HepG2 (cell line): ENCODE measurements at regions not wholly inside any gene's neighbourhood (a gene's known extent, or its start where the extent isn't known, plus 50 kb on each side); places are given as distances from the start of the nearest gene placed in this dataset.
A peak's percentile ranks its signal among the peaks of the same experiment; 100 is the strongest.

Source experiments
- ATAC-seq: fragments of 200-7000 bp; cut with Tn5 transposase; 3 replicates; pipeline ENCODE4 v1.9.1; 2020; ENCODE audit warnings: mild to moderate bottlenecking, moderate library complexity
- BruUV-seq: library from RNA; stranded (reverse); fragments of 400-500 nt; replicated peaks from 2 replicates; lab custom pipeline; 2021; lab: Mats Ljungman, UMichigan
- CTCF ChIA-PET: fragments of 300-600 bp; formaldehyde crosslinking; extraction: SDS; loops from one replicate; lab custom pipeline; 2021; ENCODE audit warnings: low total read pairs, inconsistent platforms, low intra/inter-chr PET ratio; lab: Yijun Ruan, JAX
- POLR2A ChIA-PET: fragments of 350-600 bp; sonication (Branson Sonifier 250); formaldehyde crosslinking; loops from one replicate; lab custom pipeline; 2020; ENCODE audit warnings: antibody characterized with exemption, inconsistent platforms; lab: Yijun Ruan, JAX
- DNase-seq: peaks from one replicate; pipeline ENCODE4 v3.0.0-alpha.2; 2015; ENCODE audit warnings: low spot score
- FAIRE-seq: peaks from 3 replicates; lab custom pipeline; 2011; peaks lifted over from hg19 to GRCh38; lab: Jason Lieb, UNC
- H2AFZ ChIP-seq: one replicate; pipeline ENCODE4 v1.6.1; 2011; ENCODE audit warnings: low read length, inconsistent platforms
- H3K27ac ChIP-seq: fragments of 300-600 bp; 3 replicates; pipeline ENCODE4 v1.8.0; 2011; ENCODE audit warnings: mixed run types, mild to moderate bottlenecking, mixed read lengths, low read length, inconsistent platforms; ENCODE audit not compliant: insufficient read depth; ENCODE audit errors: extremely low read length
- H3K27me3 ChIP-seq, 2 experiments: fragments of 200-600 bp in 1 of 2; 2 replicates in 1 of 2; 3 replicates in 1 of 2; pipeline versions ENCODE4 v1.6.0 to v1.8.0; 2011; ENCODE audit warnings: low read length in 2 of 2, mild to moderate bottlenecking in 2 of 2, moderate library complexity in 2 of 2, inconsistent platforms in 1 of 2; ENCODE audit not compliant: insufficient read depth in 2 of 2, control insufficient read depth in 1 of 2
- H3K36me3 ChIP-seq, 2 experiments: fragments of 200-600 bp in 1 of 2; replicated peaks in 1 of 2; 2 replicates in 1 of 2; 3 replicates in 1 of 2; pipeline versions ENCODE4 v1.5.1 to v1.8.0; 2011; ENCODE audit warnings: low read length in 2 of 2, inconsistent platforms in 1 of 2; ENCODE audit not compliant: insufficient read depth in 2 of 2, control insufficient read depth in 1 of 2
- H3K4me1 ChIP-seq: 2 replicates; pipeline ENCODE4 v1.5.1; 2012; ENCODE audit warnings: low read length, inconsistent platforms; ENCODE audit not compliant: insufficient read depth
- H3K4me2 ChIP-seq: 2 replicates; pipeline ENCODE4 v1.6.0; 2011; ENCODE audit warnings: low read depth, low read length, inconsistent platforms
- H3K4me3 ChIP-seq, 3 experiments: fragments of 200-600 bp in 1 of 3; sonication (generic), shearing (Covaris generic) in 1 of 3; replicated peaks in 1 of 3; 2 replicates each; pipeline ENCODE4 v1.5.1; 2011 to 2016; ENCODE audit warnings: low read length in 3 of 3, inconsistent platforms in 2 of 3, low read depth in 2 of 3, mild to moderate bottlenecking in 2 of 3, control low read depth in 1 of 3, mixed read lengths in 1 of 3; ENCODE audit not compliant: insufficient read depth in 1 of 3
- H3K79me2 ChIP-seq: one replicate; pipeline ENCODE4 v1.6.1; 2011; ENCODE audit warnings: low read length, inconsistent platforms; ENCODE audit not compliant: insufficient read depth
- H3K9ac ChIP-seq: 2 replicates; pipeline ENCODE4 v1.6.0; 2011; ENCODE audit warnings: mild to moderate bottlenecking, low read depth, low read length, inconsistent platforms; ENCODE audit not compliant: insufficient read depth
- H3K9me3 ChIP-seq: 2 replicates; pipeline ENCODE4 v1.5.1; 2012; ENCODE audit warnings: mild to moderate bottlenecking, low read length
- H4K20me1 ChIP-seq: 2 replicates; pipeline ENCODE4 v1.6.0; 2011; ENCODE audit warnings: inconsistent platforms, mild to moderate bottlenecking, low read length, moderate library complexity; ENCODE audit not compliant: insufficient read depth
- MNT ChIP-seq: fragments of 450-650 bp; IDR thresholded peaks from 2 replicates; pipeline ENCODE4 v1.6.1; 2016
- TERF1 ChIP-seq: sonication (generic); formaldehyde crosslinking; IDR thresholded peaks from 2 replicates; pipeline ENCODE4 v1.8.0; 2022; ENCODE audit warnings: mild to moderate bottlenecking, missing genetic modification reagents, moderate library complexity
- ZNF160 ChIP-seq: sonication (generic); formaldehyde crosslinking; IDR thresholded peaks from 2 replicates; pipeline ENCODE4 v1.8.0; 2022; ENCODE audit warnings: mild to moderate bottlenecking, inconsistent platforms, missing genetic modification reagents
- ZSCAN12 ChIP-seq: sonication (generic); formaldehyde crosslinking; IDR thresholded peaks from 2 replicates; pipeline ENCODE4 v1.9.0; 2021; ENCODE audit warnings: mild to moderate bottlenecking, missing genetic modification reagents
- WGBS: methylation state at CpG from one replicate; pipeline ENCODE4 v1.1.6; 2017; ENCODE audit warnings: low lambda C conversion rate; 5-methylcytosine and 5-hydroxymethylcytosine counted together
- in situ Hi-C: cut with HindIII; loops from 2 replicates; pipeline ENCODE4 v1.10.0; 2017; ENCODE audit warnings: low pct_unique_long_range_greater_than_20kb; ENCODE audit not compliant: extremely low pct_ligation_motif_present
- intact Hi-C: fragments of 100-400 bp; cut with micrococcal nuclease; formaldehyde crosslinking; loops from one replicate; pipeline ENCODE4 v1.10.0; 2022; ENCODE audit not compliant: unreplicated experiment
- TF ChIP-seq, protein P1 (sequence below): sonication (generic); formaldehyde crosslinking; IDR thresholded peaks from 2 replicates; pipeline ENCODE4 v1.5.0; 2020; ENCODE audit warnings: mild to moderate bottlenecking, missing genetic modification reagents, moderate library complexity
- TF ChIP-seq, protein P2 (sequence below): fragments of 450-650 bp; IDR thresholded peaks from 2 replicates; pipeline ENCODE4 v1.6.1; 2017; ENCODE audit warnings: mild to moderate bottlenecking

DNA sequence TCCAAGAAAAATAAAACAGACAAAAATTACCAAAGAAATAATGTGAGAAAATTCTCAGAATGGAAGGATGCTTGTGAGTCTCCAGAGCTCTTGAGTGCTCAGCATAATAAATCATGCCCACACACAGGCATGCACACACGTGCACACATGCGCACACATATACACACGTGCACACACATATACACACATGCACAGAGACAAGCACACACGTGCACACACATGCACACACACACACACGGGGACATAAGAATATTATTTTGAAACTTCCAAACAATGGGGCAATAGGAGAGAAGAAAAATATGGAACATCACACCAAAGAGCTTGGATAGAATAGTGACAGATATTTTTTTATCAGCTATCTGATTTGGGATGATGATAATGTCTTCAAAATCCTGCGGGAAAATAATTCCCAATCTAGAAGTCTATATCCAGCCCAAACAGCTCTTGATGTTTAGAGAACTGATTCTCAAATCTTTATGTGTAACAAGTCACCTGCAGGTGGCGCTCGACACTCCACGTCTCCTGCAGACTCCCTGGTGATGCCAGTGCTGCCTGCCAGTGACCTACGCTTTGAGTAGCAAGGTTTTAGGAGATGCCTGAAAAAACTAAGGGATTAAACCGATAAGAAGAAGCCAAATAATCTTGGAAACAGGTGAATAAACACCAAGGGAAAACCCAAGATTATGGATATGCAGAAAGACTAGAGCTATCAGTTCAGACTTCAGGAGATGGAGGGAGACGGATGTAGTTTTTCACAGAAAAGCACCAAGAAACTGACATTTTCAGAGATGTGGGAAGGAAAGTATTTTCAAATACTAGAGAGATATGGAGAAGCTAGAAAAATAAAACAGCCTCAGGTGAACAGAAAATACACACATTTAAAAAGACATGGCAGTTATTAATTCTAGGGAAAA, 743.6 kb downstream of the ETS1 start:
- Histone ChIP-seq H3K27ac (no peak overlapping the region), H4K20me1 (no peaks in the 10 kb centered on the region), H3K4me2 (no peak overlapping the region), H3K9me3 (peaks cover 15% of the 10 kb centered on the region), H3K36me3 (no peaks in the 10 kb centered on the region), H3K4me1 (no peaks in the 10 kb centered on the region), H3K79me2 (no peaks in the 10 kb centered on the region), H3K4me3 (no peak overlapping the region), H3K9ac (no peak overlapping the region), H2AFZ (no peak overlapping the region), H3K27me3 (no peaks in the 10 kb centered on the region)
- BruUV-seq = no TSS peak
- whole genome bisulfite sequencing = 9% methylated on average over 12 of the region's 12 CpGs
- TF ChIP-seq ZSCAN12 (CRISPR knock-in tag) (no peak), MNT (peak; percentile 98), ZNF160 (CRISPR knock-in tag) (no peak), TERF1 (CRISPR knock-in tag) (no peak)
- TF ChIP-seq, protein P1, sequence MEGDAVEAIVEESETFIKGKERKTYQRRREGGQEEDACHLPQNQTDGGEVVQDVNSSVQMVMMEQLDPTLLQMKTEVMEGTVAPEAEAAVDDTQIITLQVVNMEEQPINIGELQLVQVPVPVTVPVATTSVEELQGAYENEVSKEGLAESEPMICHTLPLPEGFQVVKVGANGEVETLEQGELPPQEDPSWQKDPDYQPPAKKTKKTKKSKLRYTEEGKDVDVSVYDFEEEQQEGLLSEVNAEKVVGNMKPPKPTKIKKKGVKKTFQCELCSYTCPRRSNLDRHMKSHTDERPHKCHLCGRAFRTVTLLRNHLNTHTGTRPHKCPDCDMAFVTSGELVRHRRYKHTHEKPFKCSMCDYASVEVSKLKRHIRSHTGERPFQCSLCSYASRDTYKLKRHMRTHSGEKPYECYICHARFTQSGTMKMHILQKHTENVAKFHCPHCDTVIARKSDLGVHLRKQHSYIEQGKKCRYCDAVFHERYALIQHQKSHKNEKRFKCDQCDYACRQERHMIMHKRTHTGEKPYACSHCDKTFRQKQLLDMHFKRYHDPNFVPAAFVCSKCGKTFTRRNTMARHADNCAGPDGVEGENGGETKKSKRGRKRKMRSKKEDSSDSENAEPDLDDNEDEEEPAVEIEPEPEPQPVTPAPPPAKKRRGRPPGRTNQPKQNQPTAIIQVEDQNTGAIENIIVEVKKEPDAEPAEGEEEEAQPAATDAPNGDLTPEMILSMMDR = peak; percentile 42
- TF ChIP-seq, protein P2, sequence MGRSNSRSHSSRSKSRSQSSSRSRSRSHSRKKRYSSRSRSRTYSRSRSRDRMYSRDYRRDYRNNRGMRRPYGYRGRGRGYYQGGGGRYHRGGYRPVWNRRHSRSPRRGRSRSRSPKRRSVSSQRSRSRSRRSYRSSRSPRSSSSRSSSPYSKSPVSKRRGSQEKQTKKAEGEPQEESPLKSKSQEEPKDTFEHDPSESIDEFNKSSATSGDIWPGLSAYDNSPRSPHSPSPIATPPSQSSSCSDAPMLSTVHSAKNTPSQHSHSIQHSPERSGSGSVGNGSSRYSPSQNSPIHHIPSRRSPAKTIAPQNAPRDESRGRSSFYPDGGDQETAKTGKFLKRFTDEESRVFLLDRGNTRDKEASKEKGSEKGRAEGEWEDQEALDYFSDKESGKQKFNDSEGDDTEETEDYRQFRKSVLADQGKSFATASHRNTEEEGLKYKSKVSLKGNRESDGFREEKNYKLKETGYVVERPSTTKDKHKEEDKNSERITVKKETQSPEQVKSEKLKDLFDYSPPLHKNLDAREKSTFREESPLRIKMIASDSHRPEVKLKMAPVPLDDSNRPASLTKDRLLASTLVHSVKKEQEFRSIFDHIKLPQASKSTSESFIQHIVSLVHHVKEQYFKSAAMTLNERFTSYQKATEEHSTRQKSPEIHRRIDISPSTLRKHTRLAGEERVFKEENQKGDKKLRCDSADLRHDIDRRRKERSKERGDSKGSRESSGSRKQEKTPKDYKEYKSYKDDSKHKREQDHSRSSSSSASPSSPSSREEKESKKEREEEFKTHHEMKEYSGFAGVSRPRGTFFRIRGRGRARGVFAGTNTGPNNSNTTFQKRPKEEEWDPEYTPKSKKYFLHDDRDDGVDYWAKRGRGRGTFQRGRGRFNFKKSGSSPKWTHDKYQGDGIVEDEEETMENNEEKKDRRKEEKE = no peak
- DNase-seq (peak; percentile 7), ATAC-seq (no peak), FAIRE-seq (no peak)
- in situ Hi-C loops = no loop called here
- intact Hi-C loops = no loop called here
- POLR2A ChIA-PET = no interaction called here
- CTCF ChIA-PET = no interaction called here
